Mammary epithelial cell (primary cell): ENCODE measurements at regions not wholly inside any gene's neighbourhood (a gene's known extent, or its start where the extent isn't known, plus 50 kb on each side); places are given as distances from the start of the nearest gene placed in this dataset.

Source experiments
- CTCF ChIP-seq, 2 donors: IDR thresholded peaks in 1 of 2; conservative IDR thresholded peaks in 1 of 2; 2 replicates each; pipeline ENCODE4 v1.5.1; 2011 to 2012; ENCODE audit warnings: inconsistent platforms in 2 of 2, low read length in 2 of 2, mild to moderate bottlenecking in 2 of 2, control low read depth in 1 of 2, low read depth in 1 of 2; ENCODE audit not compliant: insufficient read depth in 1 of 2; ENCODE audit errors: extremely low read depth in 1 of 2
- EZH2 ChIP-seq: IDR thresholded peaks from 2 replicates; pipeline ENCODE4 v1.6.1; 2012; ENCODE audit warnings: low read length, inconsistent platforms, borderline replicate concordance

GRCh38 chr13:44667943-44668342 is 91.8 kb upstream of the TSC22D1 start:
- TF ChIP-seq CTCF (conservative IDR thresholded peaks at IDR 0.05 in 1 of 2, IDR thresholded peaks at IDR 0.05 in 1 of 2; ENCODE audit: extremely low read depth in 1 of 2, insufficient read depth in 1 of 2, low read depth in 1 of 2, low read length in 2 of 2) (no peak), EZH2 (no peak)
